Heart right ventricle (tissue), 16 donors: ENCODE measurements at regions not wholly inside any gene's neighbourhood (a gene's known extent, or its start where the extent isn't known, plus 50 kb on each side); places are given as distances from the start of the nearest gene placed in this dataset.

Experiments
- ATAC-seq, 8 donors: fragments of 200-7000 bp; cut with Tn5 transposase; one replicate each; pipeline ENCODE4 v1.9.1; 2020; ENCODE audit warnings: mild to moderate bottlenecking in 8 of 8, moderate library complexity in 8 of 8, moderate number of reproducible peaks in 1 of 8
- DNase-seq, 2 donors: peaks; one replicate each; pipeline ENCODE4 v3.0.0-alpha.2; 2020
- H3K27ac ChIP-seq, 10 donors: fragments of 200-600 bp; sonication (generic) in 2 of 10; one replicate each; pipeline versions ENCODE4 v1.5.0 to v1.8.0; 2020 to 2022; ENCODE audit warnings: mild to moderate bottlenecking in 3 of 10
- H3K27me3 ChIP-seq, 7 donors: fragments of 200-600 bp; one replicate each; pipeline ENCODE4 v1.8.0; 2021 to 2022; ENCODE audit warnings: mild to moderate bottlenecking in 2 of 7
- H3K36me3 ChIP-seq, 9 donors: fragments of 200-600 bp; sonication (generic) in 1 of 9; one replicate each; pipeline versions ENCODE4 v1.5.0 to v1.8.0; 2020 to 2022; ENCODE audit warnings: mild to moderate bottlenecking in 2 of 9
- H3K4me1 ChIP-seq, 9 donors: fragments of 200-600 bp; sonication (generic) in 1 of 9; one replicate each; pipeline versions ENCODE4 v1.5.0 to v1.8.0; 2020 to 2022; ENCODE audit warnings: mild to moderate bottlenecking in 4 of 9
- H3K4me3 ChIP-seq, 10 donors: fragments of 200-600 bp; sonication (generic) in 2 of 10; one replicate each; pipeline versions ENCODE4 v1.5.0 to v1.8.0; 2020 to 2022; ENCODE audit warnings: mild to moderate bottlenecking in 7 of 10, moderate library complexity in 2 of 10
- H3K9me3 ChIP-seq, 11 donors: fragments of 200-600 bp in 10 of 11; sonication (generic) in 2 of 11; one replicate each; pipeline versions ENCODE4 v1.5.0 to v1.8.0; 2013 to 2022; ENCODE audit warnings: mild to moderate bottlenecking in 2 of 11, control low read depth in 1 of 11, moderate library complexity in 1 of 11
- CTCF ChIP-seq, 9 donors: fragments of 200-600 bp; sonication (generic) in 2 of 9; IDR thresholded peaks; one replicate each; pipeline versions ENCODE4 v1.5.0 to v1.8.0; 2021 to 2022; ENCODE audit warnings: antibody characterized with exemption in 9 of 9, mild to moderate bottlenecking in 5 of 9, moderate library complexity in 1 of 9
- WGBS, 2 donors: extraction: QIAGEN DNeasy Blood & Tissue Kit; methylation state at CpG; one replicate each; pipeline ENCODE4 v1.1.7; 2013; ENCODE audit warnings: inconsistent platforms in 1 of 2; 5-methylcytosine and 5-hydroxymethylcytosine counted together
- intact Hi-C, 10 donors: fragments of 100-400 bp; cut with DNase I; formaldehyde crosslinking; loops; one replicate each; pipeline versions ENCODE4 v1.11.1 to v1.14.2; 2022
- donor health status: Arrhythmogenic right ventricular cardiomyopathy.
- donor health status: ischemic (EF 13 %, LVEDD 7.1; RV severe dilation, severe dysfunction).
- donor health status: healthy with polysubstance abuse.
- donor health status: DM: no; HTN: yes; CAD: no.
- donor health status: DM: no; HTN: no; CAD: no.
- donor health status: ischemic (EF 25% LVEDD 6.9; RV normal size, moderate dysfunction).
- donor health status: ischemic (EF 25% LVEDD 5.7; RV mildly dilated, moderate dysfunction).
- donor health status: healthy.
- donor health status: DM: yes; HTN: yes; CAD: no.
- donor health status: Ischemic cardiomyopathy.
- donor health status: ischemic (EF 35%, LVEDD 5.7; RV mildly dilated, moderate dysfunction).
- donor health status: nonischemic (EF 11% LVEDD 7.7; RV severe dilation, severe dysfunction).
- donor health status: DM: yes; HTN: yes; CAD: no.
- donor health status: PGD.
- donor health status: ischemic (EF 29% LVEDD 5.4; RV normal size, mild dysfunction).
- donor health status: nonischemic (EF 23%, LVEDD 6.1; RV moderate dilation, normal function).

GRCh38 chr6:156612361-156612760 lies 164.8 kb upstream of the ARID1B start:
- peaks cover 0 to 41% (median 13%) of the 10 kb centered on the region in 11 donors for H3K9me3 ChIP-seq
- no peaks in the 10 kb centered on the region for H3K36me3 ChIP-seq
- H3K27ac ChIP-seq: no peak overlapping the region
- DNase-seq: no peak
- intact Hi-C loops: no loop called here
- TF ChIP-seq CTCF (IDR thresholded peaks at IDR 0.05): no peak
- peaks cover 0 to 9% (median 0%) of the 10 kb centered on the region in 7 donors for H3K27me3 ChIP-seq
- peaks cover 0 to 2% (median 0%) of the 10 kb centered on the region in 9 donors for H3K4me1 ChIP-seq
- ATAC-seq: no peak
- no peak overlapping the region for H3K4me3 ChIP-seq

DNA sequence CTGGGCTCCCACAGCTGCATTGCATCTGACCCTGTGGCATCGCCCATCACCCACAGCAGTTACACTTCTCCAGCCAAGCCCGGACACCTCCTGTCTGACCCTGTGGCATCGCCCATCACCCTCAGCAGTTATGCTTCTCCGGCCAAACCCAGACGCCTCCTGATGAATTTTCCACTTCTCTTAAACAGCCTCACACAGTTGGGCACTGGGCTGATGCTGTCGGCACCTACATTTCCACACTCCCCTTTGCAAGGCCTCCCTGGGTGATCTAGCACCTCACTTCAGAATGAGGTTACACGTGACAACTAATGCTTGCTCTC lies 175.2 kb upstream of the ARID1B start:
- Histone ChIP-seq H3K36me3 (no peaks in the 10 kb centered on the region), H3K9me3 (peaks cover 0 to 12% (median 0%) of the 10 kb centered on the region in 11 donors), H3K27me3 (no peaks in the 10 kb centered on the region), H3K27ac (no peak overlapping the region), H3K4me1 (peaks cover 0 to 5% (median 0%) of the 10 kb centered on the region in 9 donors), H3K4me3 (no peak overlapping the region)
- 63 to 64% methylated on average over 7 of the region's 7 CpGs for WGBS, 2 donors
- DNase-seq (no peak), ATAC-seq (peak in 1 of 8 donors; percentile 37)
- no peak for TF ChIP-seq CTCF (IDR thresholded peaks at IDR 0.05)
- intact Hi-C loops: no loop called here

DNA sequence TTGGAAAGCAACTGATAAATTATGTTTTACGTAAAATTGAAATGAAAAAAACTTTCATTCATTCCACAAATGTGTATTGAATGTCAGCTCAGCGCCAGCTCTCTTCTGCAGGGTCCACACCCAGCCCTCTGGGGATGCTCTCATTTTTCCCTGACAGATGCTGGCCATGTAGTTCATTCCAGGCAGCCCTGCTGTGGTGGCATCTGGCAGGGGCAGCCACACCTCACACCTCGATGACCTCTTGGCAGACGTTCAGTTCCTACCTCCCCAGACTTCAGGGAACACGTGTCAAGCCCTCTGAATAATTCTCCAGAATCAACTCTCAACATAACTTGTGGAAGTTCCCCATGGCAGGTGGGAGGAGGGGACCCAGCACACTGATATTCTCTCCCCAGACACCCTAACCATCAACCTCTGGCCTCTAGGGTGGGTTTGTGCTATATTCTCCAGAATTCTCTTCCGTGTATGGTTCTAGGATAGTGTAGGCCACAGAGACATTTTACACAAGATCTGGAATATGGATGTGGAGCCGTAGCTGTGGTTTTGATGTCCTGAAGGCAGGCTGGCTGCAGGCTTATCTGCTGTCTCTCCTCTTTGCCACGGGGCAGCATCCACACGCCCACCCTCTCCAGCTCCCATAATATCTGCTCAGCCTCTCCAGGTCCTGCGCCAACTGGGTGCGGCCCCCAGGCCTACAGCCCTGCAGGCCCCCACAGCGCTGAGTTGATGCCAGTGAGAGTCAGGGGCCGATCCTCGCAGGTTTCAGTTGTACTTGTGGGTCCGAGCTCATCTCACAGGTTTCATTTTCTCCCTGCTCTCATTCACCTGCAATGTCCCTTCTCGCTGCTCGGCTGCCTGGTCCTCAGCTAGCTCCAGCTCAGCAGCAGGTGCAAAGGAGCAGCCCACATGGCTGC lies 175.8 kb upstream of the ARID1B start:
- H3K9me3 ChIP-seq: peaks cover 0 to 8% (median 0%) of the 10 kb centered on the region in 11 donors
- no peak for DNase-seq
- H3K27ac ChIP-seq: no peak overlapping the region
- peaks cover 0 to 5% (median 0%) of the 10 kb centered on the region in 9 donors for H3K4me1 ChIP-seq
- no peak for TF ChIP-seq CTCF (IDR thresholded peaks at IDR 0.05)
- no peak overlapping the region for H3K4me3 ChIP-seq
- no peak for ATAC-seq
- H3K27me3 ChIP-seq: no peaks in the 10 kb centered on the region
- WGBS, 2 donors: 83 to 85% methylated on average over 17 of the region's 17 CpGs
- intact Hi-C loops: no loop called here
- H3K36me3 ChIP-seq: no peaks in the 10 kb centered on the region

DNA sequence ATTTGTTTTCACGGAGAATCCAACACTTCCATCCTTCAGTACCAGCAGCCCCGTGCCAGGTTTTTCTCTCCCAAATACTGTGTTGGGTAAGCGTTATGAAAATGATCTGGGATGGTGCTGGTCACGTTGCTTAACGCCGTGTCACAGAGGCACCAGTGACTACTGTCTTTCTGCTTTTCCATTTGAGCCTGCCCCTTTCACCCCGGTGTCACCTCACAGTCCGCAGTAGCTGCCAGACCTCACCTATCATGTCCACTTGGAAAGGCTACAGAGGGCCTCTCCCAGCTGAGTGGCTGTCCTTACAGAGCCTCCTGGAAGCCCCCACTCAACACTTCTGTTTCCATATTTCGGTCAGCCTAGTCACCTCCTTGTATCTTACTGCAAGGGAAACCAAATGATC lies 176.5 kb upstream of the ARID1B start:
- DNase-seq (peak; percentile 27), ATAC-seq (peak in 2 of 8 donors; percentile 30 to 77)
- peaks cover 0 to 5% (median 0%) of the 10 kb centered on the region in 9 donors for H3K4me1 ChIP-seq
- H3K27ac ChIP-seq: peak overlapping the region in 6 of 10 donors; percentile 14 to 70 (median 40)
- TF ChIP-seq CTCF (IDR thresholded peaks at IDR 0.05): no peak
- intact Hi-C loops: no loop called here
- H3K27me3 ChIP-seq: no peaks in the 10 kb centered on the region
- H3K4me3 ChIP-seq: no peak overlapping the region
- no peaks in the 10 kb centered on the region for H3K36me3 ChIP-seq
- WGBS, 2 donors: 88 to 90% methylated on average over 9 of the region's 9 CpGs
- peaks cover 0 to 8% (median 0%) of the 10 kb centered on the region in 11 donors for H3K9me3 ChIP-seq
